Brain microvascular endothelial cell (primary cell): ENCODE measurements at regions not wholly inside any gene's neighbourhood (a gene's known extent, or its start where the extent isn't known, plus 50 kb on each side); places are given as distances from the start of the nearest gene placed in this dataset.
"Not testable (repeated sequence)": the region's sequence is repeated elsewhere in the genome, so short reads cannot be mapped to it uniquely, and the experiment has no call there.

ENCODE experiments used
- DNase-seq: peaks from one replicate; pipeline ENCODE4 v3.0.0-alpha.2; 2020
- H3K27ac ChIP-seq: fragments of 250-450 bp; sonication (Bioruptor Pico); 2 replicates; pipeline ENCODE4 v1.5.1; 2020; ENCODE audit warnings: mild to moderate bottlenecking, moderate library complexity
- H3K27me3 ChIP-seq: fragments of 250-450 bp; sonication (Bioruptor Pico); replicated peaks from 2 replicates; pipeline ENCODE4 v1.5.1; 2020; ENCODE audit warnings: mild to moderate bottlenecking
- H3K36me3 ChIP-seq: fragments of 250-450 bp; sonication (Bioruptor Pico); replicated peaks from 2 replicates; pipeline ENCODE4 v1.5.1; 2020; ENCODE audit warnings: mild to moderate bottlenecking
- H3K4me3 ChIP-seq: 2 replicates; pipeline ENCODE4 v1.5.1; 2011; ENCODE audit warnings: low read depth, mild to moderate bottlenecking, control low read depth, low read length, moderate library complexity
- CTCF ChIP-seq: IDR thresholded peaks from 2 replicates; pipeline ENCODE4 v1.5.1; 2011; ENCODE audit warnings: low read depth, mild to moderate bottlenecking, moderate library complexity, low read length, control low read depth, inconsistent platforms; ENCODE audit errors: missing control alignments
- in situ Hi-C: cut with HindIII; loops from 2 replicates; pipeline ENCODE4 v1.10.0; 2017; ENCODE audit warnings: low sequenced_read_pairs, low pct_ligation_motif_present

- Histone ChIP-seq H3K27ac (no peak overlapping the region), H3K27me3 (no peaks in the 10 kb centered on the region), H3K4me3 (no peak overlapping the region), H3K36me3 (no peaks in the 10 kb centered on the region)
- in situ Hi-C loops: no loop called here
- DNase-seq: no peak
- no peak for TF ChIP-seq CTCF
Measured at GRCh38 chr1:47534436-47534835, 96.6 kb downstream of the FOXD2 start.

DNA sequence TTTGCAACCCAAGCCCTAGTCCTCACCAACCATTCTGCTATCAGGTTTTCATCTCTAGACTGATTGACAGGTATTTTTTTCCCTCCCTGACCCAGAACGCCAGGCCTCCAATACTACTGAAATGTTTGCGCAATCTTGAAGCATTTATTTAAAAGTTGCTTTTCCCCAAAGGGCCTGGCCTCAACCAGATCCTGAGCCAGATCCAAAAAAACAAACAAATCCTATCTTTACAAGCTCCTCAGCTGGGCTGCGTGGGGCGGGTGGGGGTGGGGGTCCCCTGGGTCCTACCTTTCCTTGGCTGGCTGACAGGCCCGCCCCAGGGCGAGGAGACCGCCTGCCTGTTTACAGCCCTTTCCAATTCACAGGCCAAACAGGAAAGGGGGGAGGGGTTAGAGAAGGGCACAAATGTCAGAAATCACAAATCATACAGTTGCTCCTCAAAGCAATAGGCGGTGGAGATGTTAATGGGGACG, 98.8 kb downstream of the FOXD2 start:
- in situ Hi-C loops: no loop called here
- no peak for DNase-seq
- Histone ChIP-seq H3K36me3 (no peaks in the 10 kb centered on the region), H3K27ac (no peak overlapping the region), H3K27me3 (no peaks in the 10 kb centered on the region), H3K4me3 (no peak overlapping the region)
- no peak for TF ChIP-seq CTCF

DNA sequence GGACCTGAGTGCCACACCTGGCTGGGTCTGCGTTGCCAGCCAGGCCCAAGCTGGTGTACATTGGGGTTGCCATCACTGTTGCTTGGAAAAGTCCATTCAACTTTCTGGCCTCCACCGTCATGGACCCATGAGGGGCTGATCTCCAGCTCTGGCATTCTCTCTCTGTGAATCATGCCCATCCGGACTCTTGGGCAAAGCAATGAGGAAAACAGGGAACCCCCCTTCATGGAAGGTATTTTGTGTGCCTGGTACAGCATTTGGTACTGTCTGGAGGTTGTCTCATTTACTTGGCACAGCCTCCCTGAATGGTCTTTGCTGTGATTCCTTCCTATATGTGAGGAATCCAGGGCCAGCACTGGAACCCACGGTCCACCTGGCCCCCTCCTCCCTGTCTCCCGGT, 99.4 kb downstream of the FOXD2 start:
- no peaks in the 10 kb centered on the region for H3K27me3 ChIP-seq
- no peak for TF ChIP-seq CTCF
- DNase-seq: no peak
- no peak overlapping the region for H3K27ac ChIP-seq
- in situ Hi-C loops: no loop called here
- H3K36me3 ChIP-seq: no peaks in the 10 kb centered on the region
- no peak overlapping the region for H3K4me3 ChIP-seq

DNA sequence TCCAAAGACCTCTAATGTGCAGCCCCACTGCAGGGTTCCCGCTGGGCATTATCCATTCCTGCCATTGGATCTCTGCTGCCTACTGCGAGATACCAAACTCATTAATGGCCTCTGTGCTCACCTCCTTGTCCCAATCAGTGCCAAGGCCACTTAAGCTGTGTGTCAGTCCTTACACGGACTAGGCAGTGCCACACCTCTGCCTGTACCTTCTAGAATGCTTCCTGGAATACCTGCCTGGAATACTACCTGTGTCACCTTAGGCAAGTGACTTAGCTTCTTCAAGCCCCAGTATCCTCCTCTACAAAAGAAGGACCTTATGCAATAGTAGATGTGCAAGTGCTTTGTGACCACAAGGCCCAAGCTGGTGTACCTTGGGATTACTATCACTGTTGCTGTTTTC, 100.1 kb downstream of the FOXD2 start:
- H3K36me3 ChIP-seq: no peaks in the 10 kb centered on the region
- no peaks in the 10 kb centered on the region for H3K27me3 ChIP-seq
- in situ Hi-C loops: no loop called here
- H3K27ac ChIP-seq: no peak overlapping the region
- DNase-seq: no peak
- TF ChIP-seq CTCF: no peak
- no peak overlapping the region for H3K4me3 ChIP-seq

DNA sequence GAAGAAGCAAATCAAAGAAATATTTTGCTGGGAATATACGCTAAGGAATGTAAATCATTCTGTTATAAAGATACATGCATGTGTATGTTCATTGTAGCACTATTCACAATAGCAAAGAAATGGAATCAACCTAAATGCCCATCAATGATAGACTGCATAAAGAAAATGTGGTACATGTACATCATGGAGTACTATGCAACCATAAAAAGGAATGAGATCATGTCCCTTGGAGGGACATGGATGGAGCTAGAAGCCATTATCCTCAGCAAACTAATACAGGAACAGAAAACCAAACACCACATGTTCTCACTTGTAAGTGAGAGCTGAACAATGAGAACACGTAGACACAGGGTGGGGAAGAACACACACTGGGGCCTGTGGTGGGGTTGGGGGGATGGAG, 100.7 kb downstream of the FOXD2 start:
- H3K27ac ChIP-seq, DNase-seq, H3K4me3 ChIP-seq, H3K36me3 ChIP-seq, in situ Hi-C loops, H3K27me3 ChIP-seq: not testable (repeated sequence)

GRCh38 chr1:47541705-47542104, 103.9 kb downstream of the FOXD2 start:
- H3K4me3 ChIP-seq, H3K27me3 ChIP-seq, in situ Hi-C loops, H3K36me3 ChIP-seq, H3K27ac ChIP-seq, DNase-seq: not testable (repeated sequence)

- H3K27me3 ChIP-seq, H3K4me3 ChIP-seq, in situ Hi-C loops, H3K27ac ChIP-seq, H3K36me3 ChIP-seq, DNase-seq: not testable (repeated sequence)
Measured at GRCh38 chr1:47543089-47543488, 105.2 kb downstream of the FOXD2 start.
